IMR-90 (cell line): ENCODE measurements at regions not wholly inside any gene's neighbourhood (a gene's known extent, or its start where the extent isn't known, plus 50 kb on each side); places are given as distances from the start of the nearest gene placed in this dataset.

ENCODE experiments used
- ATAC-seq: fragments of 200-7000 bp; cut with Tn5 transposase; 2 replicates; pipeline ENCODE4 v1.9.1; 2020; ENCODE audit warnings: low read depth, mild to moderate bottlenecking, moderate library complexity
- BruUV-seq: library from RNA; stranded (reverse); fragments of 400-500 nt; replicated peaks from 2 replicates; lab custom pipeline; 2021; lab: Mats Ljungman, UMichigan
- CTCF ChIA-PET: fragments of 300-600 bp; formaldehyde crosslinking; extraction: SDS; loops from one replicate; lab custom pipeline; 2021; ENCODE audit warnings: antibody characterized with exemption; lab: Yijun Ruan, JAX
- POLR2A ChIA-PET: fragments of 300-600 bp; sonication (Branson Sonifier 250); formaldehyde crosslinking; loops from one replicate; lab custom pipeline; 2022; ENCODE audit warnings: antibody characterized with exemption; ENCODE audit not compliant: unreplicated experiment; lab: Charles Lee
- DNase-seq: peaks from one replicate; pipeline ENCODE4 v3.0.0; 2013
- H2AFZ ChIP-seq: replicated peaks from 2 replicates; pipeline ENCODE3; 2013; ENCODE audit warnings: low read length, mild to moderate bottlenecking; ENCODE audit not compliant: poor library complexity
- H2AK5ac ChIP-seq: 2 replicates; pipeline ENCODE4 v1.6.1; 2013; ENCODE audit warnings: low read depth, low read length, inconsistent platforms
- H2AK9ac ChIP-seq: replicated peaks from 2 replicates; pipeline ENCODE3; 2013; ENCODE audit warnings: mild to moderate bottlenecking, low read depth, low read length, moderate library complexity; ENCODE audit not compliant: poor library complexity
- H2BK120ac ChIP-seq: 2 replicates; pipeline ENCODE4 v1.6.1; 2013; ENCODE audit warnings: low read depth, low read length, inconsistent platforms
- H2BK15ac ChIP-seq: 3 replicates; pipeline ENCODE4 v1.6.1; 2013; ENCODE audit warnings: low read depth, low read length, inconsistent platforms
- H2BK20ac ChIP-seq: 2 replicates; pipeline ENCODE4 v1.6.1; 2013; ENCODE audit warnings: low read depth, mild to moderate bottlenecking, inconsistent platforms, low read length, moderate library complexity
- H2BK5ac ChIP-seq: 2 replicates; pipeline ENCODE4 v1.6.1; 2013; ENCODE audit warnings: mild to moderate bottlenecking, low read depth, low read length, inconsistent platforms; ENCODE audit not compliant: poor library complexity, severe bottlenecking
- H3K14ac ChIP-seq: replicated peaks from 2 replicates; pipeline ENCODE4 v1.6.1; 2013; ENCODE audit warnings: low read depth, low read length, inconsistent platforms
- H3K18ac ChIP-seq: 2 replicates; pipeline ENCODE4 v1.6.1; 2013; ENCODE audit warnings: low read depth, low read length, control low read depth
- H3K23ac ChIP-seq: 2 replicates; pipeline ENCODE4 v1.6.1; 2013; ENCODE audit warnings: low read depth, low read length, inconsistent platforms
- H3K27ac ChIP-seq: 2 replicates; pipeline ENCODE4 v1.5.1; 2013; ENCODE audit warnings: mild to moderate bottlenecking, control low read depth, low read length; ENCODE audit not compliant: insufficient read depth
- H3K27me3 ChIP-seq: 2 replicates; pipeline ENCODE4 v1.6.1; 2013; ENCODE audit warnings: low read length; ENCODE audit not compliant: control insufficient read depth, insufficient read depth
- H3K36me3 ChIP-seq: 2 replicates; pipeline ENCODE4 v1.6.1; 2013; ENCODE audit warnings: low read length, mixed read lengths; ENCODE audit not compliant: control insufficient read depth, insufficient read depth
- H3K4ac ChIP-seq: 2 replicates; pipeline ENCODE4 v1.6.1; 2013; ENCODE audit warnings: low read depth, low read length, inconsistent platforms
- H3K4me1 ChIP-seq: 2 replicates; pipeline ENCODE4 v1.6.1; 2013; ENCODE audit warnings: low read length, mixed read lengths; ENCODE audit not compliant: control insufficient read depth, insufficient read depth
- H3K4me2 ChIP-seq: 2 replicates; pipeline ENCODE4 v1.6.1; 2013; ENCODE audit warnings: low read depth, mild to moderate bottlenecking, control low read depth, low read length, moderate library complexity
- H3K4me3 ChIP-seq: 2 replicates; pipeline ENCODE4 v1.5.1; 2013; ENCODE audit warnings: low read depth, mild to moderate bottlenecking, control low read depth, low read length, moderate library complexity; ENCODE audit not compliant: insufficient read depth
- H3K56ac ChIP-seq: 2 replicates; pipeline ENCODE4 v1.6.1; 2013; ENCODE audit warnings: low read length, inconsistent platforms; ENCODE audit not compliant: insufficient read depth; ENCODE audit errors: extremely low read depth
- H3K79me1 ChIP-seq, 2 experiments: 2 replicates each; pipeline ENCODE4 v1.6.1; 2013; ENCODE audit warnings: low read length in 2 of 2, inconsistent platforms in 1 of 2, low read depth in 1 of 2
- H3K9ac ChIP-seq: 2 replicates; pipeline ENCODE4 v1.6.1; 2013; ENCODE audit warnings: low read depth, low read length, control low read depth
- H3K9me1 ChIP-seq: 2 replicates; pipeline ENCODE4 v1.6.1; 2013; ENCODE audit warnings: low read length, inconsistent platforms; ENCODE audit not compliant: insufficient read depth
- H3K9me3 ChIP-seq: 2 replicates; pipeline ENCODE4 v1.6.1; 2013; ENCODE audit warnings: low read length; ENCODE audit not compliant: control insufficient read depth, insufficient read depth
- H4K20me1 ChIP-seq: 2 replicates; pipeline ENCODE4 v1.6.1; 2013; ENCODE audit warnings: low read length, inconsistent platforms; ENCODE audit not compliant: insufficient read depth
- H4K5ac ChIP-seq: 2 replicates; pipeline ENCODE4 v1.6.1; 2013; ENCODE audit warnings: mild to moderate bottlenecking, low read depth, low read length, control low read depth
- H4K8ac ChIP-seq, 2 experiments: 2 replicates each; pipeline ENCODE4 v1.6.1; 2013; ENCODE audit warnings: low read depth in 2 of 2, low read length in 2 of 2, control low read depth in 1 of 2, inconsistent platforms in 1 of 2
- H4K91ac ChIP-seq: 2 replicates; pipeline ENCODE4 v1.6.1; 2013; ENCODE audit warnings: low read depth, low read length, inconsistent platforms; ENCODE audit not compliant: insufficient read depth
- CEBPB ChIP-seq: IDR thresholded peaks from 2 replicates; pipeline ENCODE4 v1.6.1; 2012; ENCODE audit warnings: low read depth, low read length, improper control_type of control experiment
- MAFK ChIP-seq: IDR thresholded peaks from 2 replicates; pipeline ENCODE4 v1.6.1; 2012; ENCODE audit warnings: low read depth, low read length, improper control_type of control experiment
- SMC3 ChIP-seq: fragments of 150-350 bp; IDR thresholded peaks from 2 replicates; pipeline ENCODE4 v1.6.1; 2016; ENCODE audit warnings: low read depth, mild to moderate bottlenecking, antibody characterized with exemption, low read length, moderate library complexity
- WGBS, 2 experiments: methylation state at CpG; one replicate each; pipeline versions ENCODE4 v1.1.5 to v1.1.7; 2013; ENCODE audit warnings: missing lambda C conversion rate in 2 of 2; ENCODE audit not compliant: insufficient read length in 1 of 2; ENCODE audit errors: extremely low coverage in 2 of 2; 5-methylcytosine and 5-hydroxymethylcytosine counted together
- dilution Hi-C: fragments of 300-500 bp; cut with HindIII; formaldehyde crosslinking; loops from one replicate; pipeline ENCODE4 v1.14.3; 2018; ENCODE audit warnings: low sequenced_read_pairs; ENCODE audit not compliant: unreplicated experiment
- in situ Hi-C: fragments of 300-500 bp; cut with MboI; formaldehyde crosslinking; loops from 3 replicates; pipeline ENCODE4 v1.14.3; 2019; ENCODE audit warnings: low sequenced_read_pairs, inconsistent platforms, mixed read lengths
- intact Hi-C: fragments of 100-400 bp; cut with micrococcal nuclease; formaldehyde crosslinking; loops from 2 replicates; pipeline ENCODE4 v1.10.0; 2022
- TF ChIP-seq, protein P1 (sequence below): fragments of 150-350 bp; IDR thresholded peaks from 2 replicates; pipeline ENCODE4 v1.6.1; 2017; ENCODE audit warnings: mild to moderate bottlenecking, antibody characterized with exemption, low read length, low read depth

DNA sequence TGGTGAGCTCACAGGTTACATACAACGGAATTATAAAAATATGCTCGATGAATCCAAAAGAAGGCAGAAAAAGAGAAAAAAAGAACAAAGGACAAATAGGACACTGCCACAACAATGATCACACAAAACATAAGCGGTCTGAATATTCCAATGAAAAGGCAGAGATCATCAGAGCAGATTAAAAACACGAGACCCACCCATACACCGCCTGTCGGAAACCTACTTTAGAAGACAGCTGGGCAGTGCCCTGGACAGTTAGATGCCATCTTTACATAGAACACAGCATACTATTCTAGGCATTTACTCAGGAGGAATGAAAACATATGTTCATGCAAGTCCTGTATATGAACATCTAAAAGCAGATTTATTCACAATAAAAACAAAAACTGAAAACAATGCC lies 204.1 kb downstream of the TTLL2 start:
- no peak overlapping the region for H3K18ac ChIP-seq
- no peak overlapping the region for H3K56ac ChIP-seq
- no peak overlapping the region for H3K23ac ChIP-seq
- H3K9me3 ChIP-seq: peaks cover 44% of the 10 kb centered on the region
- H3K9me1 ChIP-seq: no peaks in the 10 kb centered on the region
- CTCF ChIA-PET: no interaction called here
- H2AK9ac ChIP-seq: no peak overlapping the region
- H3K4me3 ChIP-seq: no peak overlapping the region
- H3K4me1 ChIP-seq: no peaks in the 10 kb centered on the region
- H2BK5ac ChIP-seq: no peak overlapping the region
- H4K5ac ChIP-seq: no peak overlapping the region
- no peaks in the 10 kb centered on the region for H3K27me3 ChIP-seq
- H3K4me2 ChIP-seq: no peak overlapping the region
- H3K4ac ChIP-seq: no peak overlapping the region
- dilution Hi-C loops: no loop called here
- H3K79me1 ChIP-seq: no peaks in the 10 kb centered on the region
- H3K9ac ChIP-seq: no peak overlapping the region
- 59% methylated on average over 3 of the region's 6 CpGs; no CpG with 5 or more reads in 1 of the 2 experiments for WGBS, 2 experiments
- BruUV-seq: no TSS peak
- no peaks in the 10 kb centered on the region for H3K36me3 ChIP-seq
- H2AFZ ChIP-seq: no peak overlapping the region
- in situ Hi-C loops: no loop called here
- H2BK120ac ChIP-seq: no peak overlapping the region
- H4K20me1 ChIP-seq: no peaks in the 10 kb centered on the region
- intact Hi-C loops: no loop called here
- H2AK5ac ChIP-seq: no peak overlapping the region
- H4K91ac ChIP-seq: no peak overlapping the region
- H2BK20ac ChIP-seq: no peak overlapping the region
- DNase-seq (no peak), ATAC-seq (no peak)
- H2BK15ac ChIP-seq: no peak overlapping the region
- TF ChIP-seq MAFK (no peak), CEBPB (no peak), SMC3 (no peak)
- TF ChIP-seq, protein P1, sequence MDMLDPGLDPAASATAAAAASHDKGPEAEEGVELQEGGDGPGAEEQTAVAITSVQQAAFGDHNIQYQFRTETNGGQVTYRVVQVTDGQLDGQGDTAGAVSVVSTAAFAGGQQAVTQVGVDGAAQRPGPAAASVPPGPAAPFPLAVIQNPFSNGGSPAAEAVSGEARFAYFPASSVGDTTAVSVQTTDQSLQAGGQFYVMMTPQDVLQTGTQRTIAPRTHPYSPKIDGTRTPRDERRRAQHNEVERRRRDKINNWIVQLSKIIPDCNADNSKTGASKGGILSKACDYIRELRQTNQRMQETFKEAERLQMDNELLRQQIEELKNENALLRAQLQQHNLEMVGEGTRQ: no peak
- H4K8ac ChIP-seq: no peak overlapping the region
- H3K27ac ChIP-seq: no peak overlapping the region
- H3K14ac ChIP-seq: no peak overlapping the region
- POLR2A ChIA-PET: no interaction called here
